Calu3 (cell line): ENCODE measurements at regions not wholly inside any gene's neighbourhood (a gene's known extent, or its start where the extent isn't known, plus 50 kb on each side); places are given as distances from the start of the nearest gene placed in this dataset.
"Not testable (repeated sequence)": the region's sequence is repeated elsewhere in the genome, so short reads cannot be mapped to it uniquely, and the experiment has no call there.

Experiments used
- BruUV-seq: library from RNA; stranded (reverse); fragments of 400-500 nt; replicated peaks from 2 replicates; lab custom pipeline; 2021; lab: Mats Ljungman, UMichigan
- CTCF ChIA-PET: fragments of 300-600 bp; sonication (Branson Sonifier 250); formaldehyde crosslinking; loops from one replicate; lab custom pipeline; 2022; ENCODE audit warnings: antibody characterized with exemption; lab: Charles Lee
- DNase-seq: peaks from one replicate; pipeline ENCODE4 v3.0.0; 2022
- H3K27ac Mint-ChIP-seq: one replicate; pipeline ENCODE4 v1.8.0; 2022; ENCODE audit warnings: mixed read lengths; ENCODE audit not compliant: unreplicated experiment
- H3K27me3 Mint-ChIP-seq: one replicate; pipeline ENCODE4 v1.8.0; 2022; ENCODE audit warnings: mixed read lengths; ENCODE audit not compliant: unreplicated experiment
- H3K36me3 Mint-ChIP-seq: one replicate; pipeline ENCODE4 v1.8.0; 2022; ENCODE audit warnings: mild to moderate bottlenecking, moderate library complexity, mixed read lengths; ENCODE audit not compliant: insufficient read depth, unreplicated experiment
- H3K4me1 Mint-ChIP-seq: one replicate; pipeline ENCODE4 v1.8.0; 2022; ENCODE audit warnings: mild to moderate bottlenecking, low read depth, mixed read lengths; ENCODE audit not compliant: unreplicated experiment
- H3K4me3 Mint-ChIP-seq: one replicate; pipeline ENCODE4 v1.8.0; 2022; ENCODE audit warnings: mild to moderate bottlenecking, low read depth, moderate library complexity, mixed read lengths; ENCODE audit not compliant: unreplicated experiment
- H3K9me3 Mint-ChIP-seq: one replicate; pipeline ENCODE4 v1.8.0; 2022; ENCODE audit warnings: low read depth, mixed read lengths; ENCODE audit not compliant: unreplicated experiment
- intact Hi-C: fragments of 100-400 bp; cut with micrococcal nuclease; formaldehyde crosslinking; loops from one replicate; pipeline ENCODE4 v1.10.0; 2022; ENCODE audit not compliant: unreplicated experiment
- TF ChIP-seq, protein P1 (sequence below): fragments of 200-600 bp; IDR thresholded peaks from one replicate; pipeline ENCODE4 v1.8.0; 2022; ENCODE audit warnings: antibody characterized with exemption; ENCODE audit not compliant: unreplicated experiment

DNA sequence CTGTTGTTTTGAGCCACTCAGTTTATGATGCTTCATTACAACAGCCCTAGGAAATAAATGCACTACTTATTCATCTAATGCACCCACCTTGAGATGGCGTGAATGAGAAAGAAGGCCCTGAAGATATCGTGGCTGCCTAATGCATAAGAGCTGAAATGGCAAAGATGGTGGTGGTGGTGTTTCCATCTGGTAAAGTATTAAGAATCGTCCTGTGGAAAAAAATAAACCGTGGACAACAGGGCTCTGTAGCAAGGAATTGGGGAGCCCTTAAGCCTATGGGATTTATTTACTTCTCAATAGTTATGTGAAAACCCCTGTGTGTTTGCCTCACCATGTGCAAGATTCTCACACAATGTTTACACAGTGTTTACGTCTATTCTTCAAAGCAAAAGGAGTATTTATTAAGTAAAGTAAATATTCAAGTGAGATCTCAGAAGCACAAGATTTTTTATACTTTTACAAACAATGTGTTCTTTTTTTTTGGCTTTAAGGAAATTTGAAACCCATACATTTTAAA is 1555.2 kb upstream of the FLRT2 start:
- CTCF ChIA-PET: no interaction called here
- Mint-ChIP-seq H3K4me3 (no peak overlapping the region), H3K27me3 (no peaks in the 10 kb centered on the region), H3K27ac (no peak overlapping the region), H3K36me3 (no peaks in the 10 kb centered on the region), H3K4me1 (no peaks in the 10 kb centered on the region), H3K9me3 (peaks cover 10% of the 10 kb centered on the region)
- intact Hi-C loops: no loop called here
- no peak for DNase-seq
- TF ChIP-seq, protein P1, sequence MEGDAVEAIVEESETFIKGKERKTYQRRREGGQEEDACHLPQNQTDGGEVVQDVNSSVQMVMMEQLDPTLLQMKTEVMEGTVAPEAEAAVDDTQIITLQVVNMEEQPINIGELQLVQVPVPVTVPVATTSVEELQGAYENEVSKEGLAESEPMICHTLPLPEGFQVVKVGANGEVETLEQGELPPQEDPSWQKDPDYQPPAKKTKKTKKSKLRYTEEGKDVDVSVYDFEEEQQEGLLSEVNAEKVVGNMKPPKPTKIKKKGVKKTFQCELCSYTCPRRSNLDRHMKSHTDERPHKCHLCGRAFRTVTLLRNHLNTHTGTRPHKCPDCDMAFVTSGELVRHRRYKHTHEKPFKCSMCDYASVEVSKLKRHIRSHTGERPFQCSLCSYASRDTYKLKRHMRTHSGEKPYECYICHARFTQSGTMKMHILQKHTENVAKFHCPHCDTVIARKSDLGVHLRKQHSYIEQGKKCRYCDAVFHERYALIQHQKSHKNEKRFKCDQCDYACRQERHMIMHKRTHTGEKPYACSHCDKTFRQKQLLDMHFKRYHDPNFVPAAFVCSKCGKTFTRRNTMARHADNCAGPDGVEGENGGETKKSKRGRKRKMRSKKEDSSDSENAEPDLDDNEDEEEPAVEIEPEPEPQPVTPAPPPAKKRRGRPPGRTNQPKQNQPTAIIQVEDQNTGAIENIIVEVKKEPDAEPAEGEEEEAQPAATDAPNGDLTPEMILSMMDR: no peak
- BruUV-seq: no TSS peak

DNA sequence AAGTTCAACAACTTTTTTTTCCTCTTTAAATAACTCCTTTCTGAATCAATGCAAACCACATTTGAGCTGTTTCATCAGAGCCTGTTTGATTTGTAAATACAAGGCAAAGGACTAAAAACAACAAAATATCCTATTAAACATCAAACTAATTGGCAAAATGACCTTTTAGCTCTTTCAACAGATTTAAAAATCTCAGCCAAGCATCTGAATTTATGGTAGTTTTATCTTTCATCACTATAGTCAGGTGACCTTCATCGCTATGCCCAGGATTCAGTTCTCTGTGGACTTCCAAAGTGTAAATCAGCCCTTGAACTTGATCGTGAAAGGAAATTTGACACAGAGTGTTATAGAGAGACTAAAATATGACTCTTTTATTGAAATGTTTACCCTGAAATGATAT is 1554.5 kb upstream of the FLRT2 start:
- CTCF ChIA-PET: no interaction called here
- Mint-ChIP-seq H3K4me3 (no peak overlapping the region), H3K4me1 (no peaks in the 10 kb centered on the region), H3K9me3 (peaks cover 11% of the 10 kb centered on the region), H3K36me3 (no peaks in the 10 kb centered on the region), H3K27me3 (no peaks in the 10 kb centered on the region), H3K27ac (no peak overlapping the region)
- intact Hi-C loops: no loop called here
- BruUV-seq: no TSS peak
- no peak for DNase-seq
- TF ChIP-seq, protein P1: no peak

DNA sequence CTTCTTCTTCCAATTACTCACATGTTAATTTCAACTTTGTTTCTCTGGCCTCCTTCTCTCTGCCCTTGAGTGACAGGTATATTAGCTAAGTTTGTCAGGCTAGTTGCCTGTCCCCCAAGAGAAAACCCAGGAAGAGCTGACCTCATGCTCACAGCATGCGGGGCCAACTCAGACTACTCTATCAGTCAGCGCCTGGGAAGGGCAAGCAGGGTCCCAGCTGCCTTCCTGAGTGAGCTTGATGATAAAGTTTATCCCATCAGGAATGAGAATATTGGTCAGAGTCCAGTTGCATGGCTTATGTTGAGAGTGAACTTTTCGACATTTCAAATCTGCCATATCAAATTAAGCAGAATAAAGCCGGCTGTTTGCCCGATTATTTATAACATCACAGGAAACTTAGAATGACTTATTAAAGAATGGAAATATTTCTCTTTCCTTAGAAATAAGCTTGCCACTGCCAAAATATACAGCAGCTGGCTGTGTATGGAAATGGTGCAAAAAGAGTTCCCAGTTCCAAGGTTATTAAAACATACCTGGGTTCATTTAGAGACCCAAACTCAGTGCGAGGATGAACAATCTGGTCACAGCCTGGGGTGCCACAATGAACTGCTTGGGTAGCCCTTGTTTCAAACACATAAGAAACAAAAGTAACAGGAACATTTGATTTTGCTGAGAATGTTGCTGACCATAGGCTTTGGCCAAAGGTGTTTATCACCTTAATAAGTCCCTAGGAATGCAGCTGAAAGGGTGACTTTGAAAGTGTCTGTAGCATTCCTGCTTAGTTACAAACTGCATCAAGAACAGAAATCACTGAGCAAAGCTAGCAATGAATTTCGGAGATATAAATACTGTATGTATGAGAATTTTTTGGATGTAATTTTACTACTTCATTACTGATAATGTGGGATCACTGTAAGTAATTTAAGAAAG is 1553.8 kb upstream of the FLRT2 start:
- TF ChIP-seq, protein P1: no peak
- H3K36me3 Mint-ChIP-seq: no peaks in the 10 kb centered on the region
- no peak overlapping the region for H3K27ac Mint-ChIP-seq
- no peaks in the 10 kb centered on the region for H3K27me3 Mint-ChIP-seq
- CTCF ChIA-PET: no interaction called here
- H3K9me3 Mint-ChIP-seq: peaks cover 12% of the 10 kb centered on the region
- no peak for DNase-seq
- BruUV-seq: no TSS peak
- no peak overlapping the region for H3K4me3 Mint-ChIP-seq
- intact Hi-C loops: no loop called here
- no peaks in the 10 kb centered on the region for H3K4me1 Mint-ChIP-seq

DNA sequence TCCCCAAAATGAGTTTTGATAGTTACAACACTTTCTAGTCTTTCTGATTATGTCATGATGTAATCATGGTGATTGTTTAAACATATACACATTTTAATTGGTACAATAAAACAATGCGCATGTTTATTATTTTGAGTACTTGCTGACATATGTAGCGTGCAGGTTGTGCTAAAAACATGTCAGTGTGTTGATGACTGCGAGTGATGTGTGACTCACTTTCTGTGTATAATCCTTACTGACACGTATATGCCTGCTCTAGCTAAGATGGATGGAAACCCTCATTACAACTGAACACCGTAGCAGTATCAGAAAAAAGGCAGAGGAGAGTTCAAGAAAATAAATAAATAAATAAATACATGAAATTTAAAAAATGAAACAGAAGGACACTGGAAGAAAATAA is 1552.4 kb upstream of the FLRT2 start:
- intact Hi-C loops: no loop called here
- H3K27ac Mint-ChIP-seq: no peak overlapping the region
- H3K27me3 Mint-ChIP-seq: no peaks in the 10 kb centered on the region
- no peak overlapping the region for H3K4me3 Mint-ChIP-seq
- no TSS peak for BruUV-seq
- H3K4me1 Mint-ChIP-seq: no peaks in the 10 kb centered on the region
- CTCF ChIA-PET: no interaction called here
- no peak for DNase-seq
- TF ChIP-seq, protein P1: no peak
- H3K36me3 Mint-ChIP-seq: no peaks in the 10 kb centered on the region
- H3K9me3 Mint-ChIP-seq: peaks cover 12% of the 10 kb centered on the region

DNA sequence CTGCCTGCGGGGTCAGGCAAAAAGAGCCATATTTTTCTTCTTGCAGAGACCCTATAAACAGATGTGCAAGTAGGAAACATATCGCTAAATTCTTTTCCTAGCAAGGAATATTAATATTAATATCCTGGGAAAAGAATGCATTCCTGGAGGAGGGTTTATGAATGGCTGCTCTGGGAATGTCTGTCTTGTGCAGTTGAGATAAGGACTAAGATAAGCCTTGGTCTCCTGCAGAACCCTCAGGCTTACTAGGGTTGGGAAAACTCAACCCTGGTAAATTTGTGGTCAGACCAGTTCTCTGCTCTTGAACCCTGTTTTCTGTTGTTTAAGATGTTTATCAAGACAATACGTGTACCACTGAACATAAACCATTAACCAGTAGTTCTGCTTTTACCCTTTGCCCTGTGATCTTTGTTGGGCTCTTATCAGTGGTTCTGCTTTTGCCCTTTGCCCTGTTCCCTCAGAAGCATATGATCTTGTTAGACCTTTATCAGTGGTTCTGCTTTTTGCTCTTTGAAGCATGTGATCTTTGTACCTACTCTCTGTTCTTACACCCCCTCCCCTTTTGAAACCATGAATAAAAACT is 1548.2 kb upstream of the FLRT2 start:
- H3K27me3 Mint-ChIP-seq, intact Hi-C loops, CTCF ChIA-PET, H3K4me1 Mint-ChIP-seq, DNase-seq, H3K4me3 Mint-ChIP-seq, H3K36me3 Mint-ChIP-seq, H3K27ac Mint-ChIP-seq, BruUV-seq: not testable (repeated sequence)
- H3K9me3 Mint-ChIP-seq: peaks cover 15% of the 10 kb centered on the region
